K562 (cell line): ENCODE measurements at regions not wholly inside any gene's neighbourhood (a gene's known extent, or its start where the extent isn't known, plus 50 kb on each side); places are given as distances from the start of the nearest gene placed in this dataset.

Experiments
- ATAC-seq: fragments of 200-7000 bp; cut with Tn5 transposase; 3 replicates; pipeline ENCODE4 v1.9.1; 2020; ENCODE audit warnings: moderate library complexity
- BruUV-seq: library from RNA; stranded (reverse); fragments of 400-500 nt; replicated peaks from 2 replicates; lab custom pipeline; 2021; lab: Mats Ljungman, UMichigan
- CTCF ChIA-PET: fragments of 300-600 bp; formaldehyde crosslinking; extraction: SDS; loops from one replicate; lab custom pipeline; 2021; ENCODE audit warnings: low intra/inter-chr PET ratio; lab: Yijun Ruan, JAX
- POLR2A ChIA-PET: fragments of 300-600, 350-650 bp; sonication (Branson Sonifier 250); formaldehyde crosslinking; extraction: SDS; loops from one replicate; lab custom pipeline; 2021; ENCODE audit warnings: antibody characterized with exemption, inconsistent platforms; lab: Yijun Ruan, JAX
- DNase-seq, 4 experiments: peaks; one replicate each; pipeline versions ENCODE4 v3.0.0 to v3.0.0-alpha.2; 2011 to 2018; ENCODE audit warnings: low spot score in 3 of 4, mixed read lengths in 3 of 4; ENCODE audit errors: extremely low read depth in 1 of 4
- FAIRE-seq: peaks from 2 replicates; lab custom pipeline; 2011; peaks lifted over from hg19 to GRCh38; lab: Jason Lieb, UNC
- H2AFZ ChIP-seq: 2 replicates; pipeline ENCODE4 v1.6.0; 2011; ENCODE audit warnings: low read depth, low read length, control low read depth, inconsistent platforms
- H3K27ac ChIP-seq: fragments of 200-600 bp; 3 replicates; pipeline ENCODE4 v1.8.0; 2011; ENCODE audit warnings: low read depth, mild to moderate bottlenecking, control low read depth, inconsistent platforms, low read length, moderate library complexity, mixed read lengths; ENCODE audit errors: extremely low read depth
- H3K27me3 ChIP-seq, 2 experiments: fragments of 300-600 bp in 1 of 2; 2 replicates in 1 of 2; 3 replicates in 1 of 2; pipeline versions ENCODE4 v1.6.0 to v1.8.0; 2011; ENCODE audit warnings: inconsistent platforms in 2 of 2, low read length in 2 of 2, mild to moderate bottlenecking in 1 of 2, mixed read lengths in 1 of 2, moderate library complexity in 1 of 2; ENCODE audit not compliant: control insufficient read depth in 2 of 2, insufficient read depth in 2 of 2
- H3K36me3 ChIP-seq: fragments of 300-600 bp; 3 replicates; pipeline ENCODE4 v1.8.0; 2011; ENCODE audit warnings: mild to moderate bottlenecking, low read length, inconsistent platforms; ENCODE audit not compliant: control insufficient read depth, insufficient read depth
- H3K4me1 ChIP-seq, 2 experiments: fragments of 200-600 bp in 1 of 2; replicated peaks in 1 of 2; 2 replicates in 1 of 2; 3 replicates in 1 of 2; pipeline versions ENCODE4 v1.5.1 to v1.8.0; 2011; ENCODE audit warnings: inconsistent platforms in 2 of 2, low read length in 2 of 2, mild to moderate bottlenecking in 1 of 2, mixed read lengths in 1 of 2, moderate library complexity in 1 of 2; ENCODE audit not compliant: control insufficient read depth in 2 of 2, insufficient read depth in 2 of 2
- H3K4me2 ChIP-seq: 2 replicates; pipeline ENCODE4 v1.6.1; 2011; ENCODE audit warnings: low read length, control low read depth, inconsistent platforms, mixed read lengths; ENCODE audit not compliant: insufficient read depth
- H3K4me3 ChIP-seq: fragments of 200-600 bp; sonication (generic), shearing (Covaris generic); 2 replicates; pipeline ENCODE4 v1.5.1; 2016; ENCODE audit warnings: control low read depth, inconsistent platforms
- H3K79me2 ChIP-seq: fragments of 200-600 bp; 3 replicates; pipeline ENCODE4 v1.8.0; 2011; ENCODE audit warnings: low read length, inconsistent platforms; ENCODE audit not compliant: control insufficient read depth, insufficient read depth
- H3K9ac ChIP-seq, 2 experiments: 2 replicates each; pipeline versions ENCODE4 v1.6.0 to v1.6.1; 2011; ENCODE audit warnings: low read depth in 2 of 2, low read length in 2 of 2, control low read depth in 1 of 2, inconsistent platforms in 1 of 2, mild to moderate bottlenecking in 1 of 2, mixed read lengths in 1 of 2; ENCODE audit not compliant: insufficient read depth in 1 of 2
- H3K9me1 ChIP-seq: one replicate; pipeline ENCODE4 v1.6.0; 2011; ENCODE audit warnings: inconsistent platforms, mild to moderate bottlenecking, low read length, moderate library complexity; ENCODE audit not compliant: control insufficient read depth, insufficient read depth
- H3K9me3 ChIP-seq: replicated peaks from 2 replicates; pipeline ENCODE4 v1.5.1; 2011; ENCODE audit warnings: low read depth, low read length, inconsistent platforms; ENCODE audit not compliant: control insufficient read depth, insufficient read depth
- H4K20me1 ChIP-seq: replicated peaks from 2 replicates; pipeline ENCODE4 v1.6.1; 2011; ENCODE audit warnings: low read length, inconsistent platforms, mixed read lengths; ENCODE audit not compliant: control insufficient read depth, insufficient read depth
- BRCA1 ChIP-seq, 2 experiments: fragments of 450-650 bp in 1 of 2; sonication (generic) in 1 of 2; formaldehyde crosslinking in 1 of 2; IDR thresholded peaks; 2 replicates each; pipeline versions ENCODE4 v1.5.0 to v1.6.1; 2017 to 2020; ENCODE audit warnings: mild to moderate bottlenecking in 1 of 2, missing genetic modification reagents in 1 of 2
- MAZ ChIP-seq, 2 experiments: fragments of 450-650 bp in 1 of 2; sonication (generic) in 1 of 2; formaldehyde crosslinking; IDR thresholded peaks in 1 of 2; conservative IDR thresholded peaks in 1 of 2; 2 replicates each; pipeline versions ENCODE4 v1.4.0 to v1.5.0; 2020; ENCODE audit warnings: mild to moderate bottlenecking in 1 of 2, missing genetic modification reagents in 1 of 2
- NCOR1 ChIP-seq: fragments of 450-650 bp; IDR thresholded peaks from 2 replicates; pipeline ENCODE4 v1.6.1; 2016; ENCODE audit warnings: mild to moderate bottlenecking, moderate library complexity
- NFRKB ChIP-seq: fragments of 450-650 bp; IDR thresholded peaks from 2 replicates; pipeline ENCODE4 v1.6.1; 2016; ENCODE audit warnings: low read depth
- NR3C1 ChIP-seq: sonication (generic); formaldehyde crosslinking; IDR thresholded peaks from 2 replicates; pipeline ENCODE4 v1.8.1; 2022; ENCODE audit warnings: missing genetic modification reagents
- RAD21 ChIP-seq, 2 experiments: fragments of 250-450 bp in 1 of 2; fragments of 450-650 bp in 1 of 2; sonication (Bioruptor Pico) in 1 of 2; formaldehyde crosslinking in 1 of 2; IDR thresholded peaks in 1 of 2; conservative IDR thresholded peaks in 1 of 2; 2 replicates each; pipeline versions ENCODE4 v1.4.0 to v1.8.0; 2020 to 2022; ENCODE audit warnings: mild to moderate bottlenecking in 2 of 2, moderate library complexity in 1 of 2
- RBM14 ChIP-seq: fragments of 200-400 bp; formaldehyde crosslinking; IDR thresholded peaks from 2 replicates; pipeline ENCODE4 v1.6.1; 2018; ENCODE audit warnings: low read depth, mild to moderate bottlenecking, low read length, moderate library complexity, borderline replicate concordance; ENCODE audit not compliant: insufficient read depth
- WGBS: fragments of 100-300 bp; shearing (Covaris generic); methylation state at CpG from one replicate; pipeline ENCODE4 v1.1.6; 2016; ENCODE audit warnings: low coverage, mixed read lengths; ENCODE audit not compliant: insufficient coverage; ENCODE audit errors: missing lambda C conversion rate; 5-methylcytosine and 5-hydroxymethylcytosine counted together
- in situ Hi-C: fragments of 300-500 bp; cut with MboI; formaldehyde crosslinking; loops from 4 replicates; pipeline ENCODE4 v1.15.0; 2018; ENCODE audit warnings: inconsistent platforms, mixed read lengths
- intact Hi-C: fragments of 100-400 bp; cut with micrococcal nuclease; formaldehyde crosslinking; loops from 2 replicates; pipeline ENCODE4 v1.14.2; 2022
- TF ChIP-seq, protein P1 (sequence below): sonication (generic); formaldehyde crosslinking; IDR thresholded peaks from 2 replicates; pipeline ENCODE4 v1.8.0; 2022; ENCODE audit warnings: missing genetic modification reagents, mild to moderate bottlenecking, borderline replicate concordance
- TF ChIP-seq, protein P2 (sequence below), 3 experiments: IDR thresholded peaks in 2 of 3; conservative IDR thresholded peaks in 1 of 3; 2 replicates each; pipeline ENCODE4 v1.5.1; 2011 to 2012; ENCODE audit warnings: low read length in 3 of 3, mild to moderate bottlenecking in 3 of 3, control low read depth in 2 of 3, improper control_type of control experiment in 1 of 3, inconsistent platforms in 1 of 3, low read depth in 1 of 3, mixed read lengths in 1 of 3, moderate library complexity in 1 of 3; ENCODE audit not compliant: insufficient read depth in 2 of 3
- TF ChIP-seq, protein P3 (sequence below): fragments of 250-450 bp; sonication (Bioruptor Pico); IDR thresholded peaks from 2 replicates; pipeline ENCODE4 v1.5.0; 2022; ENCODE audit warnings: mild to moderate bottlenecking

DNA sequence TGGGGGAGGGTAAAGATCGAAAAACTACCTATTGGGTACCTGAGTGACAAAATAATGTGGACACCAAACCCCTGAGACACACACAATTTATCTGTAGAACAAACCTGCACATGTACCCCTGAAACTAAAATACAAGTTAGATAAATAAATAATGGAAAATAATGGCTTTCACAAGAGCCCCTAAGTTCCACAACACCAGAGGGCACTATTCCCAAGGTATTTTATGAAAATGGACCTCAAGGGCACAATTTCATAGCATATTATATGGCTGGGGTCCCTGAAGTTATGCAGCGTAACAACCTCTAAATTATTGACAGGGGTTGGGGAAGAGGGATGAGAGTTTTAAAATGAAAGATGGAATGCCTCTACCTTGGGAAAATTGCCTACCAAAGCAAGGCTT lies 81.3 kb upstream of the TMEM33 start:
- Histone ChIP-seq H3K27me3 (peaks cover 0 to 1% of the 10 kb centered on the region in 2 experiments; a peak in 3 of 5 replicates), H3K4me3 (no peak overlapping the region), H3K9me3 (no peaks in the 10 kb centered on the region), H3K9me1 (no peaks in the 10 kb centered on the region), H3K4me2 (no peak overlapping the region), H3K36me3 (no peaks in the 10 kb centered on the region), H3K9ac (no peak overlapping the region), H3K27ac (no peak overlapping the region), H4K20me1 (no peaks in the 10 kb centered on the region), H2AFZ (no peak overlapping the region), H3K4me1 (no peaks in the 10 kb centered on the region), H3K79me2 (no peaks in the 10 kb centered on the region)
- DNase-seq (peak in 1 of 4 experiments; percentile 7), FAIRE-seq (no peak), ATAC-seq (no peak)
- WGBS = 3% methylated on average over 2 of the region's 2 CpGs
- POLR2A ChIA-PET = no interaction called here
- no peak for TF ChIP-seq NFRKB
- no peak for TF ChIP-seq NR3C1 (CRISPR knock-in tag)
- TF ChIP-seq, protein P1, sequence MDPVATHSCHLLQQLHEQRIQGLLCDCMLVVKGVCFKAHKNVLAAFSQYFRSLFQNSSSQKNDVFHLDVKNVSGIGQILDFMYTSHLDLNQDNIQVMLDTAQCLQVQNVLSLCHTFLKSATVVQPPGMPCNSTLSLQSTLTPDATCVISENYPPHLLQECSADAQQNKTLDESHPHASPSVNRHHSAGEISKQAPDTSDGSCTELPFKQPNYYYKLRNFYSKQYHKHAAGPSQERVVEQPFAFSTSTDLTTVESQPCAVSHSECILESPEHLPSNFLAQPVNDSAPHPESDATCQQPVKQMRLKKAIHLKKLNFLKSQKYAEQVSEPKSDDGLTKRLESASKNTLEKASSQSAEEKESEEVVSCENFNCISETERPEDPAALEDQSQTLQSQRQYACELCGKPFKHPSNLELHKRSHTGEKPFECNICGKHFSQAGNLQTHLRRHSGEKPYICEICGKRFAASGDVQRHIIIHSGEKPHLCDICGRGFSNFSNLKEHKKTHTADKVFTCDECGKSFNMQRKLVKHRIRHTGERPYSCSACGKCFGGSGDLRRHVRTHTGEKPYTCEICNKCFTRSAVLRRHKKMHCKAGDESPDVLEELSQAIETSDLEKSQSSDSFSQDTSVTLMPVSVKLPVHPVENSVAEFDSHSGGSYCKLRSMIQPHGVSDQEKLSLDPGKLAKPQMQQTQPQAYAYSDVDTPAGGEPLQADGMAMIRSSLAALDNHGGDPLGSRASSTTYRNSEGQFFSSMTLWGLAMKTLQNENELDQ = no peak
- no peak for TF ChIP-seq BRCA1 (IDR thresholded peaks at IDR 0.05)
- TF ChIP-seq BRCA1 (CRISPR knock-in tag; IDR thresholded peaks at IDR 0.05) = no peak
- TF ChIP-seq NCOR1 = no peak
- TF ChIP-seq RBM14 = no peak
- TF ChIP-seq RAD21 (CRISPR knock-in tag; conservative IDR thresholded peaks at IDR 0.05 in 1 of 2, IDR thresholded peaks at IDR 0.05 in 1 of 2) = peak in 1 of 2 experiments; percentile 25; a peak in 1 of 4 replicates
- TF ChIP-seq, protein P2, sequence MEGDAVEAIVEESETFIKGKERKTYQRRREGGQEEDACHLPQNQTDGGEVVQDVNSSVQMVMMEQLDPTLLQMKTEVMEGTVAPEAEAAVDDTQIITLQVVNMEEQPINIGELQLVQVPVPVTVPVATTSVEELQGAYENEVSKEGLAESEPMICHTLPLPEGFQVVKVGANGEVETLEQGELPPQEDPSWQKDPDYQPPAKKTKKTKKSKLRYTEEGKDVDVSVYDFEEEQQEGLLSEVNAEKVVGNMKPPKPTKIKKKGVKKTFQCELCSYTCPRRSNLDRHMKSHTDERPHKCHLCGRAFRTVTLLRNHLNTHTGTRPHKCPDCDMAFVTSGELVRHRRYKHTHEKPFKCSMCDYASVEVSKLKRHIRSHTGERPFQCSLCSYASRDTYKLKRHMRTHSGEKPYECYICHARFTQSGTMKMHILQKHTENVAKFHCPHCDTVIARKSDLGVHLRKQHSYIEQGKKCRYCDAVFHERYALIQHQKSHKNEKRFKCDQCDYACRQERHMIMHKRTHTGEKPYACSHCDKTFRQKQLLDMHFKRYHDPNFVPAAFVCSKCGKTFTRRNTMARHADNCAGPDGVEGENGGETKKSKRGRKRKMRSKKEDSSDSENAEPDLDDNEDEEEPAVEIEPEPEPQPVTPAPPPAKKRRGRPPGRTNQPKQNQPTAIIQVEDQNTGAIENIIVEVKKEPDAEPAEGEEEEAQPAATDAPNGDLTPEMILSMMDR (IDR thresholded peaks at IDR 0.05 in 2 of 3, conservative IDR thresholded peaks at IDR 0.05 in 1 of 3; ENCODE audit: insufficient read depth in 2 of 3, low read depth in 1 of 3, low read length in 3 of 3) = peak; percentile 8 to 40 (median 27); a peak in 3 of 6 replicates
- TF ChIP-seq MAZ (CRISPR knock-in tag; conservative IDR thresholded peaks at IDR 0.05 in 1 of 2, IDR thresholded peaks at IDR 0.05 in 1 of 2) = no peak
- TF ChIP-seq, protein P3, sequence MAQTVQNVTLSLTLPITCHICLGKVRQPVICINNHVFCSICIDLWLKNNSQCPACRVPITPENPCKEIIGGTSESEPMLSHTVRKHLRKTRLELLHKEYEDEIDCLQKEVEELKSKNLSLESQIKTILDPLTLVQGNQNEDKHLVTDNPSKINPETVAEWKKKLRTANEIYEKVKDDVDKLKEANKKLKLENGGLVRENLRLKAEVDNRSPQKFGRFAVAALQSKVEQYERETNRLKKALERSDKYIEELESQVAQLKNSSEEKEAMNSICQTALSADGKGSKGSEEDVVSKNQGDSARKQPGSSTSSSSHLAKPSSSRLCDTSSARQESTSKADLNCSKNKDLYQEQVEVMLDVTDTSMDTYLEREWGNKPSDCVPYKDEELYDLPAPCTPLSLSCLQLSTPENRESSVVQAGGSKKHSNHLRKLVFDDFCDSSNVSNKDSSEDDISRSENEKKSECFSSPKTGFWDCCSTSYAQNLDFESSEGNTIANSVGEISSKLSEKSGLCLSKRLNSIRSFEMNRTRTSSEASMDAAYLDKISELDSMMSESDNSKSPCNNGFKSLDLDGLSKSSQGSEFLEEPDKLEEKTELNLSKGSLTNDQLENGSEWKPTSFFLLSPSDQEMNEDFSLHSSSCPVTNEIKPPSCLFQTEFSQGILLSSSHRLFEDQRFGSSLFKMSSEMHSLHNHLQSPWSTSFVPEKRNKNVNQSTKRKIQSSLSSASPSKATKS (CRISPR knock-in tag) = no peak
- CTCF ChIA-PET = interaction anchor here (0.7 kb wide), 1 partner anchor 29 kb away, joined by 4 read pairs; no protein-coding TSS in a partner anchor
- no TSS peak for BruUV-seq
- in situ Hi-C loops = no loop called here
- intact Hi-C loops = no loop called here
